GM21423 (cell line): ENCODE measurements at regions not wholly inside any gene's neighbourhood (a gene's known extent, or its start where the extent isn't known, plus 50 kb on each side); places are given as distances from the start of the nearest gene placed in this dataset.

Source experiments
- ATAC-seq: cut with Tn5 transposase; IDR thresholded peaks from one replicate; pipeline ENCODE4 v1.9.1; 2021; ENCODE audit warnings: mild to moderate bottlenecking, moderate library complexity; ENCODE audit not compliant: unreplicated experiment

- no peak for ATAC-seq
Measured at GRCh38 chr2:7976206-7976605, 705.6 kb upstream of the ID2 start.

- ATAC-seq = no peak
Measured at GRCh38 chr2:7977981-7978380, 703.9 kb upstream of the ID2 start.

- no peak for ATAC-seq
Measured at GRCh38 chr2:7982054-7982453, 699.8 kb upstream of the ID2 start.

DNA sequence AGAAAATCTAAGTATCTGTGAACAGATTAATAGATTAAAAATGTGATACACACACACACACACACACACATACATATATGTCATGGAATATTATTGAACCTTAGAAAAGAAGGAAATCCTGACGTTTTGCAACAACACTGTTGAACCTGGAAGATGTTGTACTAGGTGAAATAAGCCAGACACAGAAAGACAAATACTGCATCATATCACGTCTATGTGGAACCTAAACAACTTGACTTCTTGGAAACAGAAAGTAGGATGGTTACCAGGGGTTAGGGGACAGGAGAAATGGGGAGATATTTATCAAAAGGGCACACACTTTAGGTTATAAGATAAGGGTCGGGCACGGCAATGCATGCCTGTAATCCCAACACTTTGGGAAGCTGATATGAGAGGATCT, 698.4 kb upstream of the ID2 start:
- no peak for ATAC-seq

GRCh38 chr2:7983912-7984311, 697.9 kb upstream of the ID2 start:
- no peak for ATAC-seq

- ATAC-seq = no peak
Measured at GRCh38 chr2:7984693-7985353, 697.0 kb upstream of the ID2 start.

DNA sequence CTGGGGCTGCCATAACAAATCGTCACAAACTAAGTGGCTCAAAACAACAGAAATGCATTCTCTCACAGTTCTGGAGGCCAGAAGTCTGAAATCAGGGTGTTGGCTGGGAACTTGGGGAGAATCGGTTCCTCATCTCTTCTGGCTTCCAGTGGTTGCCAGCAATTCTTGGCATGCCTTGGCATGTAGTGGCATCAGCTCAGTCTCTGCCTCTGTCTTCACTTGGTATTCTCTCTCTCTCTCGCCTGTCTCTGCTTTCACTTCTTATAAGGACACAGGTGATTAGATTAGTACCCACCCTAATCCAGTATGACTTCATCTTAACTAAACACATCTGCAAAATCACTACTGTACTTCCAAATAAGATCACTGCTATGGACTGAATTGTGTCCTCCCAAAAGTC, 695.4 kb upstream of the ID2 start:
- no peak for ATAC-seq

DNA sequence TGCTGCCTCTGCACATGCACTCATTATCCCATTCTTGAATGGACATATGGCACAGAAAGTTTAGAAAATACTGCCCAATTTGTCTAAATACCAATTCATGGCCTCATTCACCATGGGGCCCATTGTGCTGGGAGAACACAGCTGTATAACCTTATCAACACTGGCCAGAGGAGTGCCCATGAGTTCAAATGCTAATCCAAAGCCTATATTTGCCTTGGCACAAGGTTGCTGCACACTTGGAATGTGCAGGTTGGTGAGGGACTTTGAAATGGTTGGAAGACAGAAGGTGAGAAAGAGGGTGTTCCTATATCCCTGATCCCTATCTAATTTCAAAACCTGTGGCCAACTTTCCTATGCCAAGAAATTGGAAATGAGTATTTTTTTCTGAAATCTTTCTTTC, 693.9 kb upstream of the ID2 start:
- no peak for ATAC-seq

GRCh38 chr2:7988440-7988839, 693.4 kb upstream of the ID2 start:
- ATAC-seq = no peak

DNA sequence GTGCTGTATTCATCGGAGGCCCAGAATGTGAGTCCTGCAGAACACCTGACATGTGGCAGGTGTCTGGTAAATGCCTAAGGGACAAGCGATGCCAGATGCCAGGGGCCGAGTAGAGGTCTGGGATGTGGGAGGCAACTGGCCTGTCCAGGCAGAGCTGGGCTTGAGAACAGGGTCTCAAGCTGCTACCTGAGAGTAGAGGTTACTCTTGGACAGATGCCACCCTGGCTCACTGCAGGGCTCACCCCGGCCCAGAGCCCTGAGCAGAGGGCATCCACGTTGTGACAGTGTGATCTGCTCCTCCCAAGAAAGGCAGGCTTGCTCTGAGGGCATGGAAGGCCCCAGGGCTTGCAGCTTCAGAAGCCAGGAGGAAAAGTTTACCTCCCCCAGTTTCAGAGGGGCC, 692.0 kb upstream of the ID2 start:
- no peak for ATAC-seq

DNA sequence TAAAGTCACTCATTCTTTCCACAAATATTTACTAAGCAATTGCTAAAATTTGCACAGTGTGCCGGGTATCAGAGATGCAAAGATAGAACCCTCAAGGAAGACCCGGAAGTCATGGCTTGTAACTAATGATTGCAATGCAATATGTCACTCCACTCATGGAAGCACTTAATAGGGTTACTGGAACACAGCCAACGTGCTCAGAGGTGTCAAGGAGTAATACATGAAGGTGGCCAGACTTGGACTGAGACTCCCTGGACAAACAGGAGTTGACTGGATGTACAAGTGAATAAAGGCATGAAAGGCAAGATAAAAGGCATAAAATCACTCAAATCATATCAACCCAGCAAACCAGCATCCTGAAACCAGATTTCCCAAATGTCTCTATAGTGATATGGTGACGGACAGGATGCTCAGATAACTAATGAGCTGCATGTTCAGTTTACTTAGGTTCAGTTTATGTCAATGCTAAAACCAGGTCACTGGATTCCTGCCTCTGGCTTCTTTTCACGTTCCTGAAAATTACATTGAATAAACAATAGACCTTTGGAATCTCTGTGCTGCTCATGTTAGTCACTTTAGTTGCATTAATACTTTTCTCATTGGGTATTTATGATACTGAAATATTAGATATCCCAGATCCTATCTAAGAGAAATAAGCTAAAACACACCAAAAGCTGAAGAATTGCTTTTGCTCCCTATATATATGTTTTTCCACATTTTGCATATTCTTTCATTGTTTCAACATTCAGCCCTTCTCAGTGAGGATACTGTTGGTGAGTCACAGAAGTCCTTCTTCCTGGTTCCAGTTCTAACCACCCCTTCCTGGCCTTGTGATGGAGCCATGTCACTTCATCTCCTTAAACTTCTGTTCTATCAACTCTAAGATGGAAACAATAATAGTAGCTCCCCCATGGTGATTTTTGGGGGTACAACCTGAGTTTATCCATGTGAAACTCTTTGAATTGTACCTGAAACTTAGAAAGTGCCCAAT, 688.9 kb upstream of the ID2 start:
- ATAC-seq = no peak

- ATAC-seq = no peak
Measured at GRCh38 chr2:7994397-7994951, 687.4 kb upstream of the ID2 start.

DNA sequence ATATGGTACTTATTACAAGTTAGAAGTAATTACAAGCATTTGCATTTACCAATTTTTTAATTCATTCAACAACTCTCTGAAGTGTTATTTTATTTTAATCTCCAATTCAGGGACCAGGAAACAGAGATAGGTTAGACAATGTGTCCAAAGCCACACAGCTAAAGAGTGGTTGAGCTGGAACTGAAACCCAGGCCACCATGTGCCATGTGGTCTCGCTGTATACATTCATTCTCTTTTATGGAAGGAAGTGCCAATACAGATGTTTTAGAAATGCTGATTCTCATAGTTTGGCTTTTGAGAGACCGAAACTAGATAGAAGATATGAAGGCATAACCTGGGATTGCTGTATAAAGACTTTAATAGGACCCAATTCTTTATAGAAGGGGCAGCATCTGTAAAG, 684.6 kb upstream of the ID2 start:
- ATAC-seq = no peak

DNA sequence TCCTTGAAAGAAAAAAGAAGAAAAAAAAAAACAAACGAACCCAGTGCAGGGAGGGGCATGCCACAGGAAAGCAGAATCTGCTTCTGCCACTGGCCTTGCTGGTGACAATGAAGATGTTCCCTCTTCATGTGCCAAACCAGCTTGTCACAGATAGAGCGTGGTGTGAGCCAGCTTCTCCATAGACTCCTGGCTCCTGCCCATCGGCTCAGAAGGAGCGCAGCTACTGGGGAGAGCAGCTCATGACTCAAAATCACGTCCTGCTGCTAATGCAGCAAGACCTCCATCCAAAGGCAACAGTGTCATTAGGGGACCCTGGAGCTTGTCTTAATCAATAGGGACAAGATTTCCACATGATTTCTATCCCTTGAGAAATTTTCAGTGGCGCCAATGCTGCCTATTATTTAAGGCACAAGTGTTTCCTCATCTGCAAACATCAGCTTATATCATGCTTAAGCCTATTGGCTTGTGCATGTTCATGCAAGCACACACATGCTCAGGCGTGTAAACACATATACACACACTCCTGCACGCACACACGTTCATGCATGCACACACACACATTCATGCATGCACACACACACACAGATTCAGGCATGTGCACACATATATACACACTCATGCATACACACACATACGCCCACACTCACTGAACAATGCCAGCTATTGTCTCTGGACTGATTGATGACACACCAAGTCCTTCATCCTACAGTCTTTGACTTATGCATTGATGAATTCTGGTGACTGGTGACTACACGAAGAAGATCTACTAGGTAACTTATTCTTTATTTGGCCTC, 682.0 kb upstream of the ID2 start:
- no peak for ATAC-seq

DNA sequence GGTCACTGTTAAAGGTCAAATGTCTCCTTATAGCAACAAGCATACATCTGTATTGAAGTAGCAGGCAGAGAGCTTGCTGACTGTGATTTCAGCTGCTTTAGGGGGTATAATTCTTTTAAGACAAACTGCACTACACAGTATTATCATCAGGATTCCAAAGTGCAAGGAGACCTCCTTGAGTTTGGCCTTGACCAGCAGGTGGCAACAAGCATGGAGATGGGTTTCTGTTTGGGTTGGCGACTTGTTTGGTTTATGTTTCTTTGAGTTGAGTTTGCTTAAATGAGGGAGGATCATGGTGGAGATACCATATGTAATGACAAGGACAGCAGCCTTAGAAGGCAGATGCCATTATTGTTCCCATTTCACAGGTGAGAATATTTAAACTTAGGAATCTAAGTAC, 681.0 kb upstream of the ID2 start:
- no peak for ATAC-seq

DNA sequence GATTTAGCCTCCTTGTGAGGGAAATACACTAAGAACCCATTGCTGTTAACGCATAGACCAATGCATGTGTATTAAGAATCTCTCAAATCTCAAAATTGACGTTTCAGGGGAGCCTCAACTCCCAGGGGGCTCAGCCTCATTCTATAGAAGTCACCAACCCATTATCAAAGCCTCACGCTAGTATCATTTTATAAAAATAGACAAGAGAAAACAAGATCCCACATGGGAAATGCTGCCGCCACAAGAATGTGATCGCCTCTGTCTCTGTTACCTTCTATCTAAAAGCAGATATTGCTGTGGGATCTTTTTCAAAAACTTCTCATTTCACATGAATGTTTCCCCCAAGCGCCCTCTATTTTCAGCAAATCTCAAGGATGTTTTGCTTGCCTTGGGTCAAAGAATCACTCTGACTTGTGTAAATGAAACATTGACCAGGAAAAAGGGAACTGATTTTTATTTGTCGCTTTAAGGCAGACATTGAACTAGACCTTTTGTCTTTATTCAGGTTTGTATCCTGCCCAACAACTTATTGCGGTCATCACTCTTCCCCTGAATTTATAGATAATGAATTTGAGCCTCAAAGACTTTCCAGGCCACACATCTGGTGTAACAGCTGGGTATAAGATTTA, 679.0 kb upstream of the ID2 start:
- no peak for ATAC-seq

- no peak for ATAC-seq
Measured at GRCh38 chr2:8003462-8004075, 678.3 kb upstream of the ID2 start.

DNA sequence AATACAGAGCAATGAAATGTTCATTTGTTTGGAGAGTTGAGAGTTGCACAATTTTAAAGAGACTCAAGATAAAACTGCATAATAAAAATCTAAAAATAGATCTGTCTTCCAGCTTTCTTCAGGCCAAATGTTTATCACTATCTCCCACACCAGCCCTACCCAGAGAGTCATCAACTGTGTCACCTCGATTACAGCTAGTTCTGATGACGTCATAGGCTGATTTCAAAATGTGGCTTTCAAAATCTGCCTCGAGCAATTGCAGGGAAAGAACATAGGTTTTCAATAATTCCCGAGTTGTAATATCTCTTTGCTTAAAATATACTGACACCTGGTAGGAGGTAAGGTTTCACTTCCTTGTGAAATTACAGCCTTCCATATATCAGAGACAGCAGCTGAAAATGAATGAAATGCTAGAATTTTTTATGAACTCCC, 677.6 kb upstream of the ID2 start:
- ATAC-seq = no peak

- ATAC-seq = no peak
Measured at GRCh38 chr2:8006181-8006580, 675.7 kb upstream of the ID2 start.

GRCh38 chr2:8006626-8007025, 675.2 kb upstream of the ID2 start:
- no peak for ATAC-seq
